Parathyroid adenoma (tissue), 2 donors: ENCODE measurements at regions not wholly inside any gene's neighbourhood (a gene's known extent, or its start where the extent isn't known, plus 50 kb on each side); places are given as distances from the start of the nearest gene placed in this dataset.

Experiments
- H2AFZ ChIP-seq: fragments of 300-600 bp; sonication (generic); one replicate; pipeline ENCODE4 v1.7.0; 2017; ENCODE audit warnings: antibody characterized with exemption, mild to moderate bottlenecking
- H3K27ac ChIP-seq: fragments of 300-600 bp; sonication (generic); one replicate; pipeline ENCODE4 v1.7.0; 2017
- H3K27me3 ChIP-seq: fragments of 300-600 bp; sonication (generic); one replicate; pipeline ENCODE4 v1.7.0; 2017; ENCODE audit warnings: low read length; ENCODE audit not compliant: control insufficient read depth, insufficient read depth
- H3K36me3 ChIP-seq: fragments of 300-600 bp; sonication (generic); one replicate; pipeline ENCODE4 v1.7.0; 2017; ENCODE audit warnings: low read length; ENCODE audit not compliant: control insufficient read depth, insufficient read depth
- H3K4me1 ChIP-seq: fragments of 300-600 bp; sonication (generic); one replicate; pipeline ENCODE4 v1.7.0; 2017; ENCODE audit warnings: control low read depth
- H3K4me2 ChIP-seq: fragments of 300-600 bp; sonication (generic); one replicate; pipeline ENCODE4 v1.7.0; 2017; ENCODE audit warnings: low read length
- H3K4me3 ChIP-seq: fragments of 300-600 bp; sonication (generic); one replicate; pipeline ENCODE4 v1.7.0; 2017; ENCODE audit warnings: low read depth, low read length
- H3K79me2 ChIP-seq: fragments of 300-600 bp; sonication (generic); one replicate; pipeline ENCODE4 v1.7.0; 2017; ENCODE audit warnings: control low read depth
- H3K9ac ChIP-seq: fragments of 300-600 bp; sonication (generic); one replicate; pipeline ENCODE4 v1.7.0; 2017; ENCODE audit warnings: mild to moderate bottlenecking
- H3K9me3 ChIP-seq: fragments of 300-600 bp; sonication (generic); one replicate; pipeline ENCODE4 v1.7.0; 2017; ENCODE audit warnings: low read length; ENCODE audit not compliant: control insufficient read depth
- TF ChIP-seq, protein P1 (sequence below): fragments of 300-600 bp; sonication (generic); IDR thresholded peaks from one replicate; pipeline ENCODE4 v1.7.0; 2017; ENCODE audit warnings: antibody characterized with exemption, mild to moderate bottlenecking
- donor health status: primary hyperparathyroidism.

DNA sequence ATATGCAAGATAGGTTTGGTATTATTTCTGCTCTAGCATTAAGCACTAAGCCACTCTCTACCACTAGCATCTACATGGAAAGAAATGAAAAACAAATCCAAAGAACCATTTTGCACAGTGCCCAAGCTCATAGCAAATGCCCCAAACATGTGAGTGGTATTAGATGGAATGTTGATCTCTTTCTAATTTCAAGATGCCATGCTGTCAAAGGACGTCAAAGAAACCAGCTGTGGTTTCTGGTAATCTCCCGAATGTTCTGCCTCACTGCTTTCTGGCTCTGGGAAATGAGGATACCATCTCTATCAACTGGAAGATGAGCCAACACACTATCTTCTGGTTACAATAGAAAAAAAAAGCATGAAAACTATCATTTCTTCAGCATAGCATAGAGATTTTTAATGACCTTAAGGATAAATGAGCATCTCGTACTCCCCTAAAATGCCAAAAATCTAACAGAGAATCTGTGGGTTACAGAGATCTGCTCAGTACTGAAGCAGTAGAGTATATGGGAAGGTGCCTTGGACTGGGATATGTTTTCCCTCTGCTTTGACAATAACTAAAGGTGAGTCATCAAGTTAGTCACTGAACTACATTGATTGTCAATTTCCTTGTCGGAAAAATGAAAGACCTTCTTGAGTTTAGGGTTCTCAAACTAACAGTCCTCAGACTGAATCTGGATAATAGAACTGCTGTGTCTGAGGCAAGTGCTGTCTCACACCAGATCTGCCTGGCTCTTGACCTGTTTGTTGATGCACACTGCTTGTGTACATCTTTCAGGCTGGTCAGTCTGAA is 244.8 kb upstream of the NCKAP5 start:
- H3K27me3 ChIP-seq: no peaks in the 10 kb centered on the region
- H3K36me3 ChIP-seq: no peaks in the 10 kb centered on the region
- no peaks in the 10 kb centered on the region for H3K9me3 ChIP-seq

DNA sequence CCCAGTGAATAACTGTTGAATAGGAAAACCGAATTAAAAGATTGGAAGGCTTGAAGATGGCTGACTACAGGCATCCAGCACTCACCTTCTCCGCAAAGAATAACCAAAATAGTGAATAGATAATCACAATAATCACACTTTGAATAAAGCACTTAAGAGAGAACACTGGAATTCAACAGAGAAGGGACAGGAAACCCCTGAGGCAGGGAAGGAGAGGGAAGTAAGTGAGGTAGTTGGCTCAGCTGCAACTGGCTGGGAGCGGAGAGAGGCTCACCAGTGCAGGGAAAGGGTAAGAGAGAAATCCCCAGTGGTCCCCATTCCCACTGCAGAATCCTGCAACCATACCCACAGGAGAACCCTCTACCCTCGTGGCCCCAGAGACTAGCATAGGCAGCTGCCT is 246.6 kb upstream of the NCKAP5 start:
- no peak overlapping the region for H3K27ac ChIP-seq
- no peak overlapping the region for H3K4me2 ChIP-seq
- no peak overlapping the region for H3K9ac ChIP-seq
- no peaks in the 10 kb centered on the region for H3K9me3 ChIP-seq
- H3K4me1 ChIP-seq: peaks cover 6% of the 10 kb centered on the region
- H3K27me3 ChIP-seq: no peaks in the 10 kb centered on the region
- H2AFZ ChIP-seq: no peak overlapping the region
- no peak overlapping the region for H3K4me3 ChIP-seq
- no peaks in the 10 kb centered on the region for H3K79me2 ChIP-seq
- no peaks in the 10 kb centered on the region for H3K36me3 ChIP-seq
- TF ChIP-seq, protein P1, sequence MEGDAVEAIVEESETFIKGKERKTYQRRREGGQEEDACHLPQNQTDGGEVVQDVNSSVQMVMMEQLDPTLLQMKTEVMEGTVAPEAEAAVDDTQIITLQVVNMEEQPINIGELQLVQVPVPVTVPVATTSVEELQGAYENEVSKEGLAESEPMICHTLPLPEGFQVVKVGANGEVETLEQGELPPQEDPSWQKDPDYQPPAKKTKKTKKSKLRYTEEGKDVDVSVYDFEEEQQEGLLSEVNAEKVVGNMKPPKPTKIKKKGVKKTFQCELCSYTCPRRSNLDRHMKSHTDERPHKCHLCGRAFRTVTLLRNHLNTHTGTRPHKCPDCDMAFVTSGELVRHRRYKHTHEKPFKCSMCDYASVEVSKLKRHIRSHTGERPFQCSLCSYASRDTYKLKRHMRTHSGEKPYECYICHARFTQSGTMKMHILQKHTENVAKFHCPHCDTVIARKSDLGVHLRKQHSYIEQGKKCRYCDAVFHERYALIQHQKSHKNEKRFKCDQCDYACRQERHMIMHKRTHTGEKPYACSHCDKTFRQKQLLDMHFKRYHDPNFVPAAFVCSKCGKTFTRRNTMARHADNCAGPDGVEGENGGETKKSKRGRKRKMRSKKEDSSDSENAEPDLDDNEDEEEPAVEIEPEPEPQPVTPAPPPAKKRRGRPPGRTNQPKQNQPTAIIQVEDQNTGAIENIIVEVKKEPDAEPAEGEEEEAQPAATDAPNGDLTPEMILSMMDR: no peak

More for the DNA sequence above, 244.8 kb upstream of the NCKAP5 start:
- no peak overlapping the region for H3K9ac ChIP-seq
- no peak overlapping the region for H3K4me3 ChIP-seq
- H2AFZ ChIP-seq: no peak overlapping the region
- no peak overlapping the region for H3K27ac ChIP-seq
- H3K4me2 ChIP-seq: no peak overlapping the region
- peaks cover 2% of the 10 kb centered on the region for H3K4me1 ChIP-seq
- no peaks in the 10 kb centered on the region for H3K79me2 ChIP-seq
- TF ChIP-seq, protein P1: no peak

DNA sequence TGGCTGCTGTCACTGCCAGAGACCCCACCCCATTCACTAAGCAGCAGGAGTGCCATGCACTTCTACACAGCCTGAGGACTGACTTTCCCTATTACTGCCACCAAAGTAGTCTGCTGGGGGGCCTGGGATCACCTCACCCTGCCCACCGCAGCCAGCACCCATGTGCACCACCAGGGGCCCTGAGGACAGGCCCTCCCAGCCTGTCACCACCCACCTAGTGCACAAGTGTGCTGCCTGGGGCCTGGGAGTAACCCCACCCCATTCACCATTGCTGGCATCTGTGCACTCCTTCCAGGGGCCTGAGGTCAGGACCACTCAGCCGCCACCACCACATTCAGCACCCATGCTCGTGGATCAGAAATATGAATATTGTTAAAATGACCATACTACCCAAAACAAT is 247.8 kb upstream of the NCKAP5 start:
- H3K9me3 ChIP-seq: no peaks in the 10 kb centered on the region
- H3K4me3 ChIP-seq: no peak overlapping the region
- H3K27me3 ChIP-seq: no peaks in the 10 kb centered on the region
- no peak overlapping the region for H3K27ac ChIP-seq
- H3K4me2 ChIP-seq: no peak overlapping the region
- H3K79me2 ChIP-seq: no peaks in the 10 kb centered on the region
- H3K9ac ChIP-seq: no peak overlapping the region
- TF ChIP-seq, protein P1: no peak
- peaks cover 6% of the 10 kb centered on the region for H3K4me1 ChIP-seq
- H2AFZ ChIP-seq: no peak overlapping the region
- no peaks in the 10 kb centered on the region for H3K36me3 ChIP-seq

DNA sequence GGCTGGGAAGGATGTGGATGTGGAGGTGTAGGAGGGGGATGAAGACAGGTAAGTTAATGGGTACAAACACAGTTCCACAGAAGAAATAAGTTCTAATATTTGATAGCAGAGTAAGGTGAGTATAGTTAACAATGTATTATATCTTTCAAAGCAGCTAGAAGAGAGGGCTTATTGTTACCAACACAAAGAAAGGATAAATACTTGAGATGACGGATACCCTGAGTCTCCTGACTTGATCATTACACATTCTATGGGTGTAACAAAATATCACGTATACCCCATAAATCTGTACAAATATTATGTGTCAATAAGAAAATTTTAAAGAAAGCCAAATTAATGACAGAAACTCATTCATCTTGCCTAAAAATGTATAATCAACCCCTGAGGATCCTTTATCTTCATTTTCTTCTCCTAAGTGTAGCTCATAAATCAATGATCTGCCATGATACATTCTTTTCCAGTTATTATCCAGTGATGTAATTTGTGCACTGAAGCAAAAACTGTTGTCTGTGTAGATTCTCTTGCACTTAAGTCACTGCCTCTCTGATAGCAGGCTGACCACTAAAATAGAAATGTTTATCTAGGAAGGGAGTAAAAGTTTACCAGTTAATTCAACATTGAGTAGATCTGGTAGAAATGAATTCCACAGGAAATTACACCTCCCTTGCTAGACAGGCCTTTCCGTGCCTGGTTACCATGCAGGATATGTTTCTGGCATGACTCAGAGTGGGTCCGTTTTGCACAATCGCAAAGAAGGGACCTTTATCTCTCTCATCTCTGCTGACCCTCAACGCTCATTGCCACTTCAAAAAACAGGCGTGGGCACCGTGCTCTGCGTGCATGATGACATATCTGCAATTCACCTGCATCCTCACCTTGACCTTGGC is 249.7 kb upstream of the NCKAP5 start:
- no peak overlapping the region for H3K4me3 ChIP-seq
- no peaks in the 10 kb centered on the region for H3K36me3 ChIP-seq

More for the DNA sequence above, 249.7 kb upstream of the NCKAP5 start:
- H3K27me3 ChIP-seq: no peaks in the 10 kb centered on the region
- H3K9me3 ChIP-seq: no peaks in the 10 kb centered on the region
- no peak overlapping the region for H3K9ac ChIP-seq
- H3K27ac ChIP-seq: peak overlapping the region; percentile 39
- peaks cover 6% of the 10 kb centered on the region for H3K4me1 ChIP-seq
- H3K4me2 ChIP-seq: no peak overlapping the region
- no peaks in the 10 kb centered on the region for H3K79me2 ChIP-seq
- no peak overlapping the region for H2AFZ ChIP-seq
- TF ChIP-seq, protein P1: no peak
